Panc1 (cell line): ENCODE measurements at regions not wholly inside any gene's neighbourhood (a gene's known extent, or its start where the extent isn't known, plus 50 kb on each side); places are given as distances from the start of the nearest gene placed in this dataset.

Experiments used
- ATAC-seq: fragments of 200-7000 bp; cut with Tn5 transposase; 2 replicates; pipeline ENCODE4 v1.9.1; 2020; ENCODE audit warnings: mild to moderate bottlenecking, moderate library complexity
- BruUV-seq: library from RNA; stranded (reverse); fragments of 400-500 nt; replicated peaks from 2 replicates; lab custom pipeline; 2021; lab: Mats Ljungman, UMichigan
- CTCF ChIA-PET: fragments of 300-600 bp; sonication (Branson Sonifier 250); formaldehyde crosslinking; loops from one replicate; lab custom pipeline; 2022; ENCODE audit warnings: antibody characterized with exemption; lab: Charles Lee
- POLR2A ChIA-PET: fragments of 300-600 bp; sonication (Branson Sonifier 250); formaldehyde crosslinking; loops from one replicate; lab custom pipeline; 2022; ENCODE audit warnings: antibody characterized with exemption; lab: Charles Lee
- DNase-seq: peaks from one replicate; pipeline ENCODE4 v3.0.0-alpha.2; 2010; ENCODE audit warnings: low read depth, low spot score
- H3K27ac ChIP-seq: 2 replicates; pipeline ENCODE4 v1.5.1; 2011; ENCODE audit warnings: mild to moderate bottlenecking, low read length, inconsistent platforms
- H3K27me3 ChIP-seq: fragments of 200-500 bp; sonication (Bioruptor generic); 2 replicates; pipeline ENCODE4 v1.6.0; 2014; ENCODE audit warnings: low read length, inconsistent platforms; ENCODE audit not compliant: control insufficient read depth, insufficient read depth
- H3K36me3 ChIP-seq: fragments of 200-500 bp; sonication (Bioruptor generic); 2 replicates; pipeline ENCODE4 v1.5.1; 2014; ENCODE audit warnings: inconsistent platforms, mild to moderate bottlenecking, low read length, moderate library complexity; ENCODE audit not compliant: control insufficient read depth, insufficient read depth
- H3K4me1 ChIP-seq: 2 replicates; pipeline ENCODE4 v1.5.1; 2011; ENCODE audit warnings: inconsistent platforms, mild to moderate bottlenecking, low read length, moderate library complexity; ENCODE audit not compliant: control insufficient read depth, insufficient read depth
- H3K4me3 ChIP-seq, 2 experiments: 2 replicates each; pipeline ENCODE4 v1.5.1; 2011 to 2012; ENCODE audit warnings: low read depth in 2 of 2, low read length in 2 of 2, mild to moderate bottlenecking in 2 of 2, inconsistent platforms in 1 of 2, moderate library complexity in 1 of 2
- H3K9me3 ChIP-seq: fragments of 200-500 bp; sonication (Bioruptor generic); 2 replicates; pipeline ENCODE4 v1.5.1; 2014; ENCODE audit warnings: low read depth, mild to moderate bottlenecking, inconsistent platforms, low read length, moderate library complexity; ENCODE audit not compliant: control insufficient read depth, insufficient read depth
- POLR2AphosphoS5 ChIP-seq: IDR thresholded peaks from 2 replicates; pipeline ENCODE4 v1.6.1; 2012; ENCODE audit warnings: mild to moderate bottlenecking, low read depth, low read length, moderate library complexity
- SIN3A ChIP-seq: IDR thresholded peaks from 2 replicates; pipeline ENCODE4 v1.6.1; 2012; ENCODE audit warnings: low read depth, mild to moderate bottlenecking, low read length, moderate library complexity, borderline replicate concordance; ENCODE audit not compliant: insufficient read depth
- TCF7L2 ChIP-seq: IDR thresholded peaks from 2 replicates; pipeline ENCODE4 v1.6.1; 2011; ENCODE audit warnings: mild to moderate bottlenecking, low read depth, low read length, inconsistent platforms
- in situ Hi-C: cut with HindIII; loops from 2 replicates; pipeline ENCODE4 v1.10.0; 2016; ENCODE audit warnings: low sequenced_read_pairs, low pct_unique_long_range_greater_than_20kb
- intact Hi-C: fragments of 100-400 bp; cut with micrococcal nuclease; formaldehyde crosslinking; loops from one replicate; pipeline ENCODE4 v1.10.0; 2022; ENCODE audit not compliant: unreplicated experiment
- TF ChIP-seq, protein P1 (sequence below): fragments of 450-650 bp; IDR thresholded peaks from 2 replicates; pipeline ENCODE4 v1.5.1; 2017; ENCODE audit warnings: mild to moderate bottlenecking
- TF ChIP-seq, protein P2 (sequence below), 2 experiments: IDR thresholded peaks; 2 replicates each; pipeline ENCODE4 v1.6.1; 2011 to 2012; ENCODE audit warnings: low read depth in 2 of 2, control low read depth in 1 of 2, low read length in 1 of 2, mild to moderate bottlenecking in 1 of 2, moderate library complexity in 1 of 2; ENCODE audit not compliant: insufficient read depth in 1 of 2

DNA sequence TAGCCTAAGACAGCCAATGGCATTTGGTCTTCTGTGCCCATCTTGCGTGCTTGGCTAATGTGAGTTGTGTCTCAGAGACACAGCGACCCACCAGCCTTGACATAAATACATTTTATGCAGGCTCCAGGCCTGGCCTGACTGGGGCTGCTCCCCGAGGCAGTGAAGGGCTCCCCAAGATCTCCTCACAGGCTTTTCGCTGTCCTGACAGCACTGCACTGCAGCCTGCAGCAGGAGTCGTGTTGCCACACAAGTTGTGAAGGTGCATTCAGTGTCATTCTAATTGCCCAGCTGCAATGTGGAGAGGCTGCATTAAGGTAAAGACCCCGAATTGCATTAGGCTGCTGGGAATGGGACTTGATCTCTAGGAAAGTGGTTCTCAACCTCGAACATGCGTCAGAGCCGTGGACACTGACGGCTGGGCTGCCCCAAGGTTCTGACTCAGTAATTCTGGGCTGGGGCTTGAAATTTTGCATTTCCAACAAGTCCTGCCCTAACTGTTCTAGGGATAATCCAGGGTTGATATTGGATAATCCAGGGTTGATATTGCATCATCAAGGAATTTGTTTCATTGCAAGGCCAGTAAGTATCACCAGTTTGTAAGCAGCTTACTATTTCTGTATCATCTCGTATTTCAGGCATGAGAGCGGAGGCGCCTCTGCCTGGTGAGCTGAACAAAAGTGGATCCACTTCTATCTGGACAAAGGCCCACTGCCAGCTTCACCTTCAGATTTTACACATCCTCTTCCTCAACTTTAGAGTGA lies 108.7 kb upstream of the INSIG1 start:
- intact Hi-C loops, result no loop called here
- Histone ChIP-seq H3K9me3 (peaks cover 17% of the 10 kb centered on the region; the same call in 1 of the 2 replicates), H3K27me3 (no peaks in the 10 kb centered on the region), H3K4me1 (no peaks in the 10 kb centered on the region), H3K27ac (no peak overlapping the region), H3K4me3 (no peak overlapping the region), H3K36me3 (no peaks in the 10 kb centered on the region)
- DNase-seq (no peak), ATAC-seq (no peak)
- CTCF ChIA-PET, result interaction anchor here (1.2 kb wide), 1 partner anchor 156 kb away, joined by 3 read pairs; no protein-coding TSS in a partner anchor
- BruUV-seq, result no TSS peak
- POLR2A ChIA-PET, result no interaction called here
- in situ Hi-C loops, result no loop called here
- TF ChIP-seq, protein P1, sequence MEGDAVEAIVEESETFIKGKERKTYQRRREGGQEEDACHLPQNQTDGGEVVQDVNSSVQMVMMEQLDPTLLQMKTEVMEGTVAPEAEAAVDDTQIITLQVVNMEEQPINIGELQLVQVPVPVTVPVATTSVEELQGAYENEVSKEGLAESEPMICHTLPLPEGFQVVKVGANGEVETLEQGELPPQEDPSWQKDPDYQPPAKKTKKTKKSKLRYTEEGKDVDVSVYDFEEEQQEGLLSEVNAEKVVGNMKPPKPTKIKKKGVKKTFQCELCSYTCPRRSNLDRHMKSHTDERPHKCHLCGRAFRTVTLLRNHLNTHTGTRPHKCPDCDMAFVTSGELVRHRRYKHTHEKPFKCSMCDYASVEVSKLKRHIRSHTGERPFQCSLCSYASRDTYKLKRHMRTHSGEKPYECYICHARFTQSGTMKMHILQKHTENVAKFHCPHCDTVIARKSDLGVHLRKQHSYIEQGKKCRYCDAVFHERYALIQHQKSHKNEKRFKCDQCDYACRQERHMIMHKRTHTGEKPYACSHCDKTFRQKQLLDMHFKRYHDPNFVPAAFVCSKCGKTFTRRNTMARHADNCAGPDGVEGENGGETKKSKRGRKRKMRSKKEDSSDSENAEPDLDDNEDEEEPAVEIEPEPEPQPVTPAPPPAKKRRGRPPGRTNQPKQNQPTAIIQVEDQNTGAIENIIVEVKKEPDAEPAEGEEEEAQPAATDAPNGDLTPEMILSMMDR, result no peak
- TF ChIP-seq SIN3A (no peak), TCF7L2 (no peak), POLR2AphosphoS5 (no peak)
- TF ChIP-seq, protein P2, sequence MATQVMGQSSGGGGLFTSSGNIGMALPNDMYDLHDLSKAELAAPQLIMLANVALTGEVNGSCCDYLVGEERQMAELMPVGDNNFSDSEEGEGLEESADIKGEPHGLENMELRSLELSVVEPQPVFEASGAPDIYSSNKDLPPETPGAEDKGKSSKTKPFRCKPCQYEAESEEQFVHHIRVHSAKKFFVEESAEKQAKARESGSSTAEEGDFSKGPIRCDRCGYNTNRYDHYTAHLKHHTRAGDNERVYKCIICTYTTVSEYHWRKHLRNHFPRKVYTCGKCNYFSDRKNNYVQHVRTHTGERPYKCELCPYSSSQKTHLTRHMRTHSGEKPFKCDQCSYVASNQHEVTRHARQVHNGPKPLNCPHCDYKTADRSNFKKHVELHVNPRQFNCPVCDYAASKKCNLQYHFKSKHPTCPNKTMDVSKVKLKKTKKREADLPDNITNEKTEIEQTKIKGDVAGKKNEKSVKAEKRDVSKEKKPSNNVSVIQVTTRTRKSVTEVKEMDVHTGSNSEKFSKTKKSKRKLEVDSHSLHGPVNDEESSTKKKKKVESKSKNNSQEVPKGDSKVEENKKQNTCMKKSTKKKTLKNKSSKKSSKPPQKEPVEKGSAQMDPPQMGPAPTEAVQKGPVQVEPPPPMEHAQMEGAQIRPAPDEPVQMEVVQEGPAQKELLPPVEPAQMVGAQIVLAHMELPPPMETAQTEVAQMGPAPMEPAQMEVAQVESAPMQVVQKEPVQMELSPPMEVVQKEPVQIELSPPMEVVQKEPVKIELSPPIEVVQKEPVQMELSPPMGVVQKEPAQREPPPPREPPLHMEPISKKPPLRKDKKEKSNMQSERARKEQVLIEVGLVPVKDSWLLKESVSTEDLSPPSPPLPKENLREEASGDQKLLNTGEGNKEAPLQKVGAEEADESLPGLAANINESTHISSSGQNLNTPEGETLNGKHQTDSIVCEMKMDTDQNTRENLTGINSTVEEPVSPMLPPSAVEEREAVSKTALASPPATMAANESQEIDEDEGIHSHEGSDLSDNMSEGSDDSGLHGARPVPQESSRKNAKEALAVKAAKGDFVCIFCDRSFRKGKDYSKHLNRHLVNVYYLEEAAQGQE (IDR thresholded peaks at IDR 0.05; ENCODE audit: insufficient read depth in 1 of 2, low read depth in 2 of 2, low read length in 1 of 2), result no peak

DNA sequence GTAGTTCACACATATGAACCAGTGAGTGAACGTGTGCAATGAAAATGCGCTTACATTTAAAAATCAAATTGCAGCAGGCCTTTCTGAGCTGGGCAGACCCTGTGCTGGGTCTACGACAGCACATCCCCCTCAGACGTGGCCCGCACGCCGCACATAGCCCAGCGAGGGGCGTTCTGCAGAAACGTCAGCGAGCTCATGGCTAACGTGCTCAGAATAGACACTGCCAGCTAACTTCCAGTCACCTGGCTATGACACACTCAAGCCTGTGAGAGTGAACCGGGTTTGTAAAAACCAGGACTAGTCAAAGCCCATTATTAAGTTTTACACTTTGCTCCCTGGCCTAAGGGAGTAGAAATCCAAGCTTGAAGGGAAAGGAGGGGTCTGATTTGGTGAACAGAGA lies 108.1 kb upstream of the INSIG1 start:
- DNase-seq, result no peak
- H3K4me3 ChIP-seq, result no peak overlapping the region
- intact Hi-C loops (no loop called here), in situ Hi-C loops (no loop called here)
- no peak overlapping the region for H3K27ac ChIP-seq
- no peaks in the 10 kb centered on the region for H3K4me1 ChIP-seq
- POLR2A ChIA-PET, result no interaction called here
- ATAC-seq, result no peak
- H3K27me3 ChIP-seq, result no peaks in the 10 kb centered on the region
- no TSS peak for BruUV-seq
- CTCF ChIA-PET, result interaction anchor here (0.7 to 1.2 kb wide), 3 partner anchors 10 to 155 kb away, joined by 3 read pairs; no protein-coding TSS in a partner anchor
- TF ChIP-seq, protein P1, result no peak
- TF ChIP-seq SIN3A, result no peak
- TF ChIP-seq TCF7L2, result no peak
- H3K36me3 ChIP-seq, result no peaks in the 10 kb centered on the region
- peaks cover 17% of the 10 kb centered on the region; the same call in 1 of the 2 replicates for H3K9me3 ChIP-seq
